Posterior vena cava (tissue), 2 donors: ENCODE measurements at regions not wholly inside any gene's neighbourhood (a gene's known extent, or its start where the extent isn't known, plus 50 kb on each side); places are given as distances from the start of the nearest gene placed in this dataset.

ENCODE experiments used
- DNase-seq: peaks from one replicate; pipeline ENCODE4 v3.0.0-alpha.2; 2020; ENCODE audit warnings: low spot score
- intact Hi-C, 2 donors: fragments of 100-400 bp; cut with DNase I; formaldehyde crosslinking; loops; one replicate each; pipeline versions ENCODE4 v1.14.1 to v1.14.2; 2022 to 2023
- donor health status: DM: yes; HTN: yes; CAD: no.
- donor health status: DM: yes; HTN: yes; CAD: no.

DNA sequence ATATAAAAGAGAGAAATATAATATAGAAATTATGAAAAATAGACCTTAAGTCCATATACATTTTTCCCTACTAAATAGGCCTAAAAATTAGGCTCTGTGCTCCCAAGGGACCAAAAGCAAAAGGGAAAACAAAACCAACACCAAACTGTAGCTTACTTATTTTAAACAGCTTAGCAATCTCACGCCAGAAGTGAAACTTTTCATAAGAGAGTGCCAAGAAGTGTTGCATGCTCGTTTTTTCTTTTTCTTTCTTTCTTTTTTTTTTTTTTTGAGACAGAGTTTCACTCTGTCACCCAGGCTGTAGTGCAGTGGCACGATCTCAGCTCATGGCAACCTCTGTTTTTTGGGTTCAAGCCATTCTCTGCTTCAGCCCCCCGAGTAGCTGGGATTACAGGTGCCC is 250.4 kb downstream of the TMA16 start:
- no peak for DNase-seq
- intact Hi-C loops: no loop called here

DNA sequence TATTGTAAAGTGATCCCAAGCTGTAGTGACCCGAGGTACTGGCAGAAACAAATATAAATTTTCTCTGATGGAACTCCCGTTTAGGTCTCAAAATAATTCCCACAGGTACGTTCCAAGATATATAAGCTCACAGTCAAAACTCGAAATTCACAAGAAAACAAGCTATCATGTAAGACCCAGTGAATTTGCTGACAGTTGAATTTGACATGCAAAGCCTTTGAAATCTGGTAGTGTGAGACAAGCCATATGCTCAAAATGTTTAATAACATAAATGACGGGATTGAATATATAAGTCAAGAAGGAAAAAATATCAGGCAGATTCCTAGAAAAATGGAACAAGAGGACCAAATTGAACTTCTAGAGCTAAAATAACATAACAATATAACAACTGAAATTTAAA is 252.8 kb downstream of the TMA16 start:
- DNase-seq: no peak
- intact Hi-C loops: no loop called here

DNA sequence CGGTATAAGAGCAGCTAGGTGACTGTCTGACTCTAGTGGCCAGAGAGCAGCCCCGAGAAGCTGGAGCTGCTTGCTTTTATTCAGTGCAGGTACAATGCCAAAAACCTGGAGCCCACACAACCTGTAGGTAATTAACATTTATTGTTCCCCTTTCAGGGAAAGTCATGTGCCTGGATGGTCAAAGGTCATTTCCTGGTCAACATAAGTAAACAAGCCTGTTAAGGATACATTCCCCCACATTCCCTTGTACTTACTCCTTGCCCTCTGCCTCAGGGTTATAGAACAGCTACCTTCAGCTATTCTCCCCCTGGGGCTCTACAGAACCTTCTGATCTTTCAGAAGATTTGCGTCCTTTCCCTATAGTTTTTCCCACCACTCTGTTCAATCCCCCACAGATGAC is 253.4 kb downstream of the TMA16 start:
- intact Hi-C loops: no loop called here
- no peak for DNase-seq

- no peak for DNase-seq
- intact Hi-C loops: no loop called here
These were observed 254.0 kb downstream of the TMA16 start for GRCh38 chr4:163748449-163748848.

GRCh38 chr4:163755013-163755412 is 260.5 kb downstream of the TMA16 start:
- intact Hi-C loops: no loop called here
- DNase-seq: no peak

GRCh38 chr4:163757219-163757618 is 262.7 kb downstream of the TMA16 start:
- no peak for DNase-seq
- intact Hi-C loops: no loop called here

GRCh38 chr4:163758032-163758431 is 263.5 kb downstream of the TMA16 start:
- no peak for DNase-seq
- intact Hi-C loops: no loop called here

DNA sequence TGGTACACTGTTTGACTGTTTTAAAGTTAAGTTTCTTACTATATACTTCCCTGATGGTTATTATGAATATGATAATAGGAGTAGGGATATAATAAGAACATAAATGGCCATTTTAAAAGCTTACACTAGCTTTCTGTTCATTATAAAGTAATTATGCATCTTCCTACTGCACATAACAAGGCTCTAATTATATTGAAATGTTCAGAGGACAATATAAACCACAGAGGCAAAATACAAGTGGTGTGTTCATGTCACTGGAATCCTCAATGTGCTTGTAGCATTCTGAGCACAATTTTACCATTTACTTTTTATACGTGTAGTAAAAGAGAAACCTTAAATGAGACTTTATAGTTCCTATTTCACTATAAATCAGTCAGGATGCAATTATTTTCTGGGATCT is 268.3 kb downstream of the TMA16 start:
- intact Hi-C loops: no loop called here
- DNase-seq: no peak

GRCh38 chr4:163764569-163764968 is 270.1 kb downstream of the TMA16 start:
- intact Hi-C loops: no loop called here
- no peak for DNase-seq

GRCh38 chr4:163768014-163768413 is 273.5 kb downstream of the TMA16 start:
- intact Hi-C loops: loop anchor here in 1 of 2 donors (5.0 kb wide), 1 partner anchor 1571 kb away; no protein-coding TSS in a partner anchor

DNA sequence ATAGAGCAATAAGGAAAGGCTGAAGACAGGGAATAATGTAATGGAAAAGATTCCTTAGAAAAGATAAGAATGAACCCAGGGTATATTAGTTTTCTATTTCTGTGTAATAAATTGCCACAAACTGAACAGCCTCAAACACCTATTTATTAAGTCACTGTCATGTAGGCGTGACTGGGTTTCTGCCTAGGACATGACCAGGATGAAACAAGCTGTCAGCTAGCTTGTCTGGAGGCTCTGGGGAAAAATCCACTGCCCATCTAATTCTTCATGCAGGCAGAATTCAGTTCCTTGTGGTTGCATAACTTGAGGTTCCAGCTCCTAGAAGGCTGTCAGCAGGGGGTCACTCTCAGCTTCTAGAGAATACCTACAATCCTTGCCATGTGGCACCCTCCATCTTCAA is 277.7 kb downstream of the TMA16 start:
- intact Hi-C loops: no loop called here
- DNase-seq: no peak

More at GRCh38 chr4:163768014-163768413, 273.5 kb downstream of the TMA16 start:
- DNase-seq: no peak

GRCh38 chr4:163773940-163774339 is 279.4 kb downstream of the TMA16 start:
- intact Hi-C loops: no loop called here
- DNase-seq: no peak

GRCh38 chr4:163776957-163777356 is 282.5 kb downstream of the TMA16 start:
- no peak for DNase-seq
- intact Hi-C loops: no loop called here

DNA sequence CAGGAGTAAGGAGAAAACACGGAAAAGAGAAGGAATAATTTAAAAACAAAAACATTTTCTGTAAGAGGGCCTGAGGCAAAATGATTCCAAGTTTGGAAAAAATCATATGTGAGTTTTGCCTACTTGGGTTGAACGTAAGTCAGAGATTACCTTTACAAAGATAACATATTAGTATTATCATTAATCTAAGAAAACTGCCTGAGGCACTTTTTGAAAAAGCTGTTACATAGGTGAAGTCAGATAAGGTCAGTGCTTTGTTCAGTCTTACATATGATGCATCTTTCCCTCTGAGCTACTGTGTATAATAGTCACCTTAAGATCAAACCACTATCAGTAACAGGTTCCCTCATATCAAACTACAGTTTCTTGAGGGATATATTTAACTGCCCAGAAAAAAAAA is 287.2 kb downstream of the TMA16 start:
- intact Hi-C loops: no loop called here
- no peak for DNase-seq

DNA sequence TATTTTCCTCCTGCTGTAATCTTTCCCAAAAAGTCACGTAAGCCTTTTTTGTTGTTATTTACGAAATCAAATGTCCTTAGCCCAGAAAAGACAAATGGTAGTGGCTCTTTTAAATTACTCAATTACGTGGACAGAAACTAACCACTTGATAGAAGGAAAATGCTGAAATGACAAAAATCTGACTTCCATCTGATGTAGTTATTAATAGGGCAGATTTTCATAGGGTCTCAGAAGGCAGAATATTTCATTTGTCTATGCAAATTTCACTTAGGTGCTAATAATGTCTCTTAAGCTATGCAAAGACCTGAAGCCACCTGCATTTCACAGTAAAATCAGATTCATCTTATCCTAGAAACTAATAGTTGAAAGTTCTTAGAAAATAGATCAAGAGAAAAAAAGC is 295.7 kb downstream of the TMA16 start:
- intact Hi-C loops: no loop called here
- DNase-seq: no peak

GRCh38 chr4:163795885-163796284 is 301.4 kb downstream of the TMA16 start:
- DNase-seq: no peak
- intact Hi-C loops: no loop called here

DNA sequence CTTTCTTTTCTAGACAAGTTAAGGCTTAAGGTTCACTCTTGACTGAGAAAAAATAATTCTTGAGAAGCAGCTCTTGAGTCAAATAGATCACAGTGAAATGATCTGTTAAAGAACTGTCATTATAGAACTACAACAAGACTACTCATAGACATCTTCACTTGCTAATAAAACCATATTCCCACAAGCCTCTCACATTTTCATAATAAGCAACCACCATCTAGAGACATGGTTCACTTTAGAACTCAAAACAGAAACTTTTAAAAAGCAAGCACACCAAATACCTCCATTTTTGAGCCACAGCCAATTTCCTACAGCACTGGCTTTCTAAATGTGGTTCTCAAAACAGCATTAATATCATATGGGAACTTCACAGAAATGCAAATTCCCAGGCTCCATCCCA is 309.5 kb downstream of the TMA16 start:
- intact Hi-C loops: no loop called here
- DNase-seq: no peak

DNA sequence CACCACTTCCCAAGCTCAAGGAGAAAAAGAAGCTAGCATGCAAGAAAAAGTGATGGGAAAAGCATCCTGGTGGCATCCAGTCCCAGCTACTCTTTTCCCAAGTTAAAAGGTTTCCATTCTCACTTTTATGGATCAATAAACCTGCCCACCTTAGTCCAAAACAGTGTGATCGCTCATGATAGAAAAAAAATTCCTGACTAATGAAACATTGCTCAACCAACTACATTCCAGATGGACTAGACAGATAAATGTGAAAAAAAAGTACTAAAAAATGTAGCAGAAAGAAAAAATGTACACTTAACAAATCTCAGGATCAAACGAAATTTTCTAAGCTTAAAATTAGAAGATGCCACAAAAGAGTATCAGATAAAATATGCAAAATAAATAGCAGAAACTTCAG is 312.2 kb downstream of the TMA16 start:
- DNase-seq: no peak
- intact Hi-C loops: no loop called here

DNA sequence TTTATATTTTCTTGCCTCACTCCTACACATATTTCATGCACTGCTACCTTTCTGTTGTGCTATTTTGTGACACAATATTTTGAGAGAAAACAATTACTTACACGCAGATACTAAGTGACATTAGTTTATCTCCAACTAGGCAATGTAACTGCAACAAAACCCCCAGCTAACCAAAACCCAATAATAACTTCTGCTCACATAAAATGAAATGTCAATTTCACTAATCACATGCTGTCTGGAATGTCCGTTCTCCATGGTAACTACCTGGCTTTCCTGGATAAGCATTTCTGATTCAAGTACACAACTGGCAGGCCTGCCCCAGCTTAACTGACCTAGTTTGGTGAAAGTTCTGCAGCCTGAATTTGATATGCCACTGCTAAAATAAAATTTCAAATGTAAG is 313.5 kb downstream of the TMA16 start:
- no peak for DNase-seq
- intact Hi-C loops: no loop called here

DNA sequence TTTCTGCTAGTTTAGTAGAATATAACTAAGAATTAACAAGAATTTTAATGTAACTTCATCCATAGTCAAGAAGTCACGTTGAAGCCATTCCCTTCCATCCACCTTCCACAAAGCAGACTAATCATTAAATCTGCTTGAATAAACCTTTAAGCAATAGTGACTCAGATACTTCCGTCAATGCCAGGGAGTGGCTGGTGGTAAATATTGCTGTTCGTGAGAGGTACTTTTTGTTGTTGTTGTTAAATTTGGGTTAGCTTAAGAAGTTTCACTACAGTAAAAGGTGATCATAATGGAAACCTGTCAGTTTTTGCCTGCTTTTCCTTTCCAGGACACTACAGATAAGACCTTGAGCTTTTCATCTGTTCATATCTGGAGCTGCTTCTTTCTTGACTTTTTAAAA is 316.3 kb downstream of the TMA16 start:
- intact Hi-C loops: no loop called here
- no peak for DNase-seq

DNA sequence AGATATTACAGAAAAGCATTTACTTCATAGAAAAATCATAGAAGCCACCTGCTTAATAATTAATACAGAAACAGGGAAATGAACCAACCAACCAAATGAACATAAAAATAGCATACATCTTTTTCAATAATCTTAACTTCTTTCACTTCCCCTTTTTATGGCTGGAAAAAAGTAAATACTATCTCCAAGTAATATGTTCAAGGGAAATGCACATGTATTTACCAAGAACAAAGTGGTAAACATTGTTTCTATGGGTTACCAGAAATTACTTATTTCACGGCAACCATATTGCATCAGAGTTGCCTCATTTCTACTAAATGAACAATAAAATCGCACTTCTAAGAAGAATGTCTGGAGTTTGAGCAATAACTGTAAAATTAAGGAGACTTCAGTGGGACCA is 321.3 kb downstream of the TMA16 start:
- intact Hi-C loops: no loop called here

GRCh38 chr4:163816494-163816893 is 322.0 kb downstream of the TMA16 start:
- no peak for DNase-seq
- intact Hi-C loops: no loop called here

More for the DNA sequence above, 321.3 kb downstream of the TMA16 start:
- DNase-seq: no peak
